PC-3 (cell line): ENCODE measurements at regions not wholly inside any gene's neighbourhood (a gene's known extent, or its start where the extent isn't known, plus 50 kb on each side); places are given as distances from the start of the nearest gene placed in this dataset.

ENCODE experiments used
- CTCF ChIP-seq: fragments of 300-600 bp; sonication (generic); conservative IDR thresholded peaks from 2 replicates; pipeline ENCODE4 v1.5.1; 2017; ENCODE audit warnings: antibody characterized with exemption, low read depth, mild to moderate bottlenecking, low read length
- EZH2 ChIP-seq: fragments of 300-600 bp; sonication (generic); IDR thresholded peaks from one replicate; pipeline ENCODE4 v1.6.1; 2017; ENCODE audit warnings: antibody characterized with exemption, mild to moderate bottlenecking, low read length; ENCODE audit not compliant: unreplicated experiment
- EZH2phosphoT487 ChIP-seq: fragments of 300-600 bp; sonication (generic); IDR thresholded peaks from 2 replicates; pipeline ENCODE4 v1.6.1; 2018; ENCODE audit warnings: mild to moderate bottlenecking, antibody characterized with exemption, low read length, borderline replicate concordance

GRCh38 chrX:45778616-45779015 lies 577.9 kb upstream of the DIPK2B start:
- TF ChIP-seq CTCF (no peak), EZH2 (no peak), EZH2phosphoT487 (no peak)
